ENCODE measurements at regions not wholly inside any gene's neighbourhood (a gene's known extent, or its start where the extent isn't known, plus 50 kb on each side); places are given as distances from the start of the nearest gene placed in this dataset.
A peak's percentile ranks its signal among the peaks of the same experiment; 100 is the strongest.

DNA sequence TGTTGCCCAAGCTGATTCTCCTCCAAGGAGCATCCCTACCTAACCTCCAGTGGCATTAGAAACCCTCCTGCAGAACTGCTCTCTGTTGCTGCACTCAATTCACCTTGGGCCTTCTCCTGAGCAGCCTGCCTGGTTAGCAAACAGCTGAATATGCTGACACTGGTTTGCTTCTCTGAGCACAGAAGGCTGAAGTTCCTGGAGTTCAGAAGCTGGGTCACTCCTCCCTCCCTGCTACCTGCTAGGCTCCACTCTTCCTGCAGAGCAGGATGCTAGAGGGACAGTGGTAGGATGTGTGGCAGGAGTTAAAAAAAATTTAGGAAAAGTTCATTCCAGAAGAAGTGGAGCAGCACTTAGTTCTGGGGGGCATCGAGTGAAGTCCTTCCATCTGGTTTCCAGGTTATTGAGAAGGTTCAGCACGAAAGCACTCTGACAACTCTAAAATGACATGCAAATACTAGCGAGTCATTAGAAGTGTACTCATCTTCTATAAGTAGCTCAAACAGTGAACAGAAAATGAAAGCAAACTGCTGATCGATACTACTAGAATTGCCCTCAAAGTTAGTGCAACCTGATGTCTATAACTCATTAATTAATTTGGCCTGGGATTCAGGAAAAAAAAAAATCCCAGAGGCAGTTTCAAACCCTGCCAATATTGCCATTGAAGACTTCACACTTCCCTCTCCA, 293.7 kb downstream of the POU4F1 start:
- Histone ChIP-seq H3K4me3 (ENCODE audit: low read length, poor library complexity, severe bottlenecking) (no peak overlapping the region), H3K4me2 (ENCODE audit: low read depth, low read length, poor library complexity, severe bottlenecking) (no peak overlapping the region), H4K20me1 (ENCODE audit: insufficient read depth, low read length, poor library complexity, severe bottlenecking) (no peaks in the 10 kb centered on the region), H3F3A (ENCODE audit: low read depth) (no peaks in the 10 kb centered on the region), H3K4me1 (ENCODE audit: insufficient read depth, low read length, poor library complexity, severe bottlenecking) (no peaks in the 10 kb centered on the region), H2AFZ (ENCODE audit: low read length) (peak overlapping the region; percentile 53), H3K27me3 (ENCODE audit: insufficient read depth, low read length, poor library complexity, severe bottlenecking) (no peaks in the 10 kb centered on the region), H3K36me3 (ENCODE audit: insufficient read depth, low read length) (no peaks in the 10 kb centered on the region), H3K9ac (ENCODE audit: low read depth, low read length, poor library complexity, severe bottlenecking) (no peak overlapping the region), H3K9me3 (ENCODE audit: insufficient read depth, low read depth, low read length) (no peaks in the 10 kb centered on the region), H3K79me2 (ENCODE audit: insufficient read depth, low read length) (no peaks in the 10 kb centered on the region), H3K9me2 (replicated peaks; ENCODE audit: low read depth, low read length) (no peaks in the 10 kb centered on the region)
- no peak for TF ChIP-seq EZH2phosphoT487 (IDR thresholded peaks at IDR 0.05; ENCODE audit: borderline replicate concordance)
- TF ChIP-seq, protein P1, sequence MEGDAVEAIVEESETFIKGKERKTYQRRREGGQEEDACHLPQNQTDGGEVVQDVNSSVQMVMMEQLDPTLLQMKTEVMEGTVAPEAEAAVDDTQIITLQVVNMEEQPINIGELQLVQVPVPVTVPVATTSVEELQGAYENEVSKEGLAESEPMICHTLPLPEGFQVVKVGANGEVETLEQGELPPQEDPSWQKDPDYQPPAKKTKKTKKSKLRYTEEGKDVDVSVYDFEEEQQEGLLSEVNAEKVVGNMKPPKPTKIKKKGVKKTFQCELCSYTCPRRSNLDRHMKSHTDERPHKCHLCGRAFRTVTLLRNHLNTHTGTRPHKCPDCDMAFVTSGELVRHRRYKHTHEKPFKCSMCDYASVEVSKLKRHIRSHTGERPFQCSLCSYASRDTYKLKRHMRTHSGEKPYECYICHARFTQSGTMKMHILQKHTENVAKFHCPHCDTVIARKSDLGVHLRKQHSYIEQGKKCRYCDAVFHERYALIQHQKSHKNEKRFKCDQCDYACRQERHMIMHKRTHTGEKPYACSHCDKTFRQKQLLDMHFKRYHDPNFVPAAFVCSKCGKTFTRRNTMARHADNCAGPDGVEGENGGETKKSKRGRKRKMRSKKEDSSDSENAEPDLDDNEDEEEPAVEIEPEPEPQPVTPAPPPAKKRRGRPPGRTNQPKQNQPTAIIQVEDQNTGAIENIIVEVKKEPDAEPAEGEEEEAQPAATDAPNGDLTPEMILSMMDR (conservative IDR thresholded peaks at IDR 0.05; ENCODE audit: low read length), result no peak

DNA sequence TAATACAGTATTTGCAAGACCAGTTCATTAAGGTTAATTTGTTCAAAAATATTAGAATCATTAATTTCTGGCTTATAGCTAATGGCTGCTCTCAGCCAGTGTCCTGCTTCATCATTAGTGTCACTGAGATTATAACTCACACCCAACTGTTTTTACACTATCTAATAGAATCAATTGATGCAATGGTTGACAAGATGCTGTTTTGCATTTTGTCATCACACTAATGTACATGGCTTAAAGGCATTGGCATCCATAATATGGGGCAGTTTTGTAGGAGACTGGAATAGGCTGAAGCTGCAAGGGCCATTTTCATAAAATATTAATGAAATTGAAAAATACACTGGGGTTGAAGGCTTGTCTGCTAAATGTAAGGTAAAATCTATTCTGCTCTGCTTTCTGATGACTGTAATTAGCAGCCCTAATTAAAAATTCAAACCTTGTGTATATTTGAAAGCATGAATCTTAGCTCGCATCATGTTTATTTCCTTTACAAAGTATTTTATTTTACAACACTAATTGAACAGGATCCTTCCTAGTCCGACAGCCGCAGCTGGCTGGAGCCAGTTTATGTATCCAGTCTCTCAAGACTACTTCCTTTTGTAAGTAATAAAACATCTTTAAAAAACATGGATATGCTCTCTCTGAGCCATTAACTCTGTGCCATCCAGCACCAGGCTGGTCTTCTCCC, 296.7 kb downstream of the POU4F1 start:
- H3K4me3 ChIP-seq (ENCODE audit: low read length, poor library complexity, severe bottlenecking), result no peak overlapping the region
- H3K4me1 ChIP-seq (ENCODE audit: insufficient read depth, low read length, poor library complexity, severe bottlenecking), result no peaks in the 10 kb centered on the region
- H3K27me3 ChIP-seq (ENCODE audit: insufficient read depth, low read length, poor library complexity, severe bottlenecking), result no peaks in the 10 kb centered on the region

DNA sequence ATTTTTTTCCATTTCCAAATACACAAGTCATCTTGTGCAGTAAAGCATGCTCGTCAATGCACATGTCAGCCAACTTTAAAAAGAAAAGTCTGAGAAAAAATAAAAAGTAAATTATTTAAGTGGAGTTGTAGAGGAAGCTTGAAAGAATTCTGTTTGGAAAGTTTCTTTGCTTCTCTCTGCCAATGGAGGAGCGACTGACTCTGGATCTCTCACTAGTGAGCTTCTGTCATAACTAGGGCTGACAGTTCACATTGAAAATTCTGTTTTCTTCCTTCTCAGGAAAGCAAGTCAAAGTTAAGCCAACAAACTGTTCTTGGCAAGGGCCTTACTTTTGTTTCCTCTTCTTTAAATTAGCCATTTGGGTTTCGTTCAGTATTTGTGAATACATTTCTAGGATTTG, 298.2 kb downstream of the POU4F1 start:
- peak overlapping the region; percentile 69 for H2AFZ ChIP-seq (ENCODE audit: low read length)
- no peak overlapping the region for H3K4me2 ChIP-seq (ENCODE audit: low read depth, low read length, poor library complexity, severe bottlenecking)
- H3K27me3 ChIP-seq (ENCODE audit: insufficient read depth, low read length, poor library complexity, severe bottlenecking), result no peaks in the 10 kb centered on the region

More for the DNA sequence above, 296.7 kb downstream of the POU4F1 start:
- Histone ChIP-seq H3F3A (ENCODE audit: low read depth) (no peaks in the 10 kb centered on the region), H3K9me3 (ENCODE audit: insufficient read depth, low read depth, low read length) (no peaks in the 10 kb centered on the region), H3K4me2 (ENCODE audit: low read depth, low read length, poor library complexity, severe bottlenecking) (no peak overlapping the region), H4K20me1 (ENCODE audit: insufficient read depth, low read length, poor library complexity, severe bottlenecking) (no peaks in the 10 kb centered on the region), H3K9me2 (replicated peaks; ENCODE audit: low read depth, low read length) (no peaks in the 10 kb centered on the region), H3K36me3 (ENCODE audit: insufficient read depth, low read length) (no peaks in the 10 kb centered on the region), H2AFZ (ENCODE audit: low read length) (0 out of 2 replicates have a peak overlapping the region, but pooled peaks have one; percentile 44), H3K9ac (ENCODE audit: low read depth, low read length, poor library complexity, severe bottlenecking) (no peak overlapping the region), H3K79me2 (ENCODE audit: insufficient read depth, low read length) (no peaks in the 10 kb centered on the region)
- TF ChIP-seq, protein P1 (conservative IDR thresholded peaks at IDR 0.05; ENCODE audit: low read length), result no peak
- no peak for TF ChIP-seq EZH2phosphoT487 (IDR thresholded peaks at IDR 0.05; ENCODE audit: borderline replicate concordance)

More for the DNA sequence above, 298.2 kb downstream of the POU4F1 start:
- Histone ChIP-seq H4K20me1 (ENCODE audit: insufficient read depth, low read length, poor library complexity, severe bottlenecking) (no peaks in the 10 kb centered on the region), H3K9me2 (replicated peaks; ENCODE audit: low read depth, low read length) (no peaks in the 10 kb centered on the region), H3K9me3 (ENCODE audit: insufficient read depth, low read depth, low read length) (no peaks in the 10 kb centered on the region), H3F3A (ENCODE audit: low read depth) (no peaks in the 10 kb centered on the region), H3K36me3 (ENCODE audit: insufficient read depth, low read length) (no peaks in the 10 kb centered on the region), H3K4me1 (ENCODE audit: insufficient read depth, low read length, poor library complexity, severe bottlenecking) (no peaks in the 10 kb centered on the region), H3K9ac (ENCODE audit: low read depth, low read length, poor library complexity, severe bottlenecking) (no peak overlapping the region), H3K79me2 (ENCODE audit: insufficient read depth, low read length) (no peaks in the 10 kb centered on the region), H3K4me3 (ENCODE audit: low read length, poor library complexity, severe bottlenecking) (no peak overlapping the region)
- TF ChIP-seq EZH2phosphoT487 (IDR thresholded peaks at IDR 0.05; ENCODE audit: borderline replicate concordance), result no peak
- TF ChIP-seq, protein P1 (conservative IDR thresholded peaks at IDR 0.05; ENCODE audit: low read length), result no peak

All from Loucy (cell line).